SK-N-SH (cell line): ENCODE measurements at regions not wholly inside any gene's neighbourhood (a gene's known extent, or its start where the extent isn't known, plus 50 kb on each side); places are given as distances from the start of the nearest gene placed in this dataset.

Experiments used
- CTCF ChIA-PET: fragments of 300-600, 350-600 bp; formaldehyde crosslinking; extraction: SDS; loops from one replicate; lab custom pipeline; 2021; lab: Yijun Ruan, JAX
- POLR2A ChIA-PET: fragments of 350-600 bp; sonication (Branson Sonifier 250); formaldehyde crosslinking; extraction: SDS; loops from one replicate; lab custom pipeline; 2020; ENCODE audit warnings: antibody characterized with exemption, inconsistent platforms; lab: Yijun Ruan, JAX
- DNase-seq: peaks from one replicate; pipeline ENCODE4 v3.0.0; 2012
- H2AFZ ChIP-seq: fragments of 200-600 bp; sonication (generic); 2 replicates; pipeline ENCODE4 v1.8.1; 2016; ENCODE audit warnings: antibody characterized with exemption, mild to moderate bottlenecking, low read depth
- H3F3A ChIP-seq: fragments of 200-600 bp; sonication (generic); replicated peaks from 2 replicates; pipeline ENCODE3; 2016; ENCODE audit warnings: antibody characterized with exemption, mild to moderate bottlenecking; ENCODE audit not compliant: insufficient read depth
- H3K27ac ChIP-seq, 2 experiments: fragments of 200-500 bp in 1 of 2; fragments of 200-600 bp in 1 of 2; sonication (Bioruptor generic) in 1 of 2; sonication (generic), shearing (Covaris generic) in 1 of 2; 2 replicates each; pipeline versions ENCODE4 v1.5.1 to v1.6.1; 2014 to 2016; ENCODE audit warnings: low read depth in 2 of 2, inconsistent platforms in 1 of 2, low read length in 1 of 2, mild to moderate bottlenecking in 1 of 2, mixed read lengths in 1 of 2
- H3K27me3 ChIP-seq: fragments of 200-600 bp; sonication (generic), shearing (Covaris generic); 2 replicates; pipeline ENCODE4 v1.6.1; 2016; ENCODE audit warnings: mixed run types; ENCODE audit not compliant: insufficient read depth
- H3K36me3 ChIP-seq, 2 experiments: fragments of 200-500 bp in 1 of 2; fragments of 200-600 bp in 1 of 2; sonication (Bioruptor generic) in 1 of 2; sonication (generic) in 1 of 2; replicated peaks in 1 of 2; 2 replicates each; pipeline versions ENCODE3 to v1.5.1; 2014 to 2016; ENCODE audit warnings: low read length in 1 of 2, mild to moderate bottlenecking in 1 of 2; ENCODE audit not compliant: insufficient read depth in 2 of 2, control insufficient read depth in 1 of 2
- H3K4me1 ChIP-seq, 2 experiments: fragments of 200-500 bp in 1 of 2; fragments of 200-600 bp in 1 of 2; sonication (Bioruptor generic) in 1 of 2; sonication (generic), shearing (Covaris generic) in 1 of 2; 2 replicates each; pipeline versions ENCODE4 v1.5.1 to v1.6.1; 2014 to 2016; ENCODE audit warnings: low read depth in 1 of 2, low read length in 1 of 2, mixed run types in 1 of 2; ENCODE audit not compliant: insufficient read depth in 2 of 2, control insufficient read depth in 1 of 2
- H3K4me2 ChIP-seq: fragments of 200-600 bp; sonication (generic), shearing (Covaris generic); 2 replicates; pipeline ENCODE4 v1.6.1; 2017; ENCODE audit warnings: mixed run types
- H3K4me3 ChIP-seq, 2 experiments: fragments of 200-500 bp in 1 of 2; fragments of 200-600 bp in 1 of 2; sonication (Bioruptor generic) in 1 of 2; sonication (generic), shearing (Covaris generic) in 1 of 2; 2 replicates each; pipeline versions ENCODE4 v1.5.1 to v1.8.1; 2014 to 2016; ENCODE audit warnings: low read depth in 2 of 2, inconsistent platforms in 1 of 2, low read length in 1 of 2, mild to moderate bottlenecking in 1 of 2, mixed read lengths in 1 of 2, moderate library complexity in 1 of 2
- H3K79me2 ChIP-seq: fragments of 200-600 bp; sonication (generic); 2 replicates; pipeline ENCODE4 v1.8.1; 2017; ENCODE audit warnings: mild to moderate bottlenecking; ENCODE audit not compliant: insufficient read depth
- H3K9ac ChIP-seq: fragments of 200-600 bp; sonication (generic); 2 replicates; pipeline ENCODE4 v1.6.1; 2017; ENCODE audit warnings: mixed run types
- H3K9me2 ChIP-seq: fragments of 200-600 bp; sonication (generic); 2 replicates; pipeline ENCODE4 v1.6.1; 2017; ENCODE audit warnings: mixed run types
- H3K9me3 ChIP-seq: fragments of 200-600 bp; sonication (generic); 2 replicates; pipeline ENCODE4 v1.6.1; 2017; ENCODE audit warnings: mixed run types, mild to moderate bottlenecking, moderate library complexity
- H4K20me1 ChIP-seq: fragments of 200-600 bp; sonication (generic); 2 replicates; pipeline ENCODE4 v1.6.1; 2017; ENCODE audit warnings: mild to moderate bottlenecking, mixed run types; ENCODE audit not compliant: insufficient read depth
- CHD2 ChIP-seq: fragments of 150-350 bp; IDR thresholded peaks from 2 replicates; pipeline ENCODE4 v1.6.1; 2018; ENCODE audit warnings: low read length; ENCODE audit not compliant: partially characterized antibody
- CTCF ChIP-seq: fragments of 200-600 bp; sonication (generic); IDR thresholded peaks from 2 replicates; pipeline ENCODE4 v1.6.1; 2017; ENCODE audit warnings: antibody characterized with exemption, mild to moderate bottlenecking, moderate library complexity
- ELF1 ChIP-seq: IDR thresholded peaks from 2 replicates; pipeline ENCODE4 v1.4.0; 2012
- EP300 ChIP-seq, 2 experiments: IDR thresholded peaks; 2 replicates each; pipeline versions ENCODE4 v1.4.0 to v1.6.1; 2012; ENCODE audit warnings: borderline replicate concordance in 1 of 2, low read depth in 1 of 2, low read length in 1 of 2
- EZH2phosphoT487 ChIP-seq: fragments of 200-600 bp; sonication (generic); IDR thresholded peaks from 2 replicates; pipeline ENCODE4 v1.6.1; 2017; ENCODE audit warnings: low read depth, mixed run types, mild to moderate bottlenecking, antibody characterized with exemption, moderate library complexity, borderline replicate concordance
- FOXJ3 ChIP-seq: sonication (generic); formaldehyde crosslinking; IDR thresholded peaks from 2 replicates; pipeline ENCODE4 v1.5.1; 2020; ENCODE audit warnings: mild to moderate bottlenecking, missing genetic modification reagents
- FOXM1 ChIP-seq: IDR thresholded peaks from 2 replicates; pipeline ENCODE4 v1.4.0; 2012; ENCODE audit warnings: low read depth, mild to moderate bottlenecking
- MAX ChIP-seq: IDR thresholded peaks from 2 replicates; pipeline ENCODE4 v1.4.0; 2012; ENCODE audit warnings: low read depth
- NFIC ChIP-seq: IDR thresholded peaks from 2 replicates; pipeline ENCODE4 v1.4.0; 2012; ENCODE audit warnings: borderline replicate concordance
- NRF1 ChIP-seq: IDR thresholded peaks from 2 replicates; pipeline ENCODE4 v1.6.1; 2012; ENCODE audit warnings: low read depth, mild to moderate bottlenecking, low read length
- RXRA ChIP-seq: IDR thresholded peaks from 2 replicates; pipeline ENCODE4 v1.4.0; 2012; ENCODE audit warnings: low read depth, mild to moderate bottlenecking, borderline replicate concordance
- SMC3 ChIP-seq: IDR thresholded peaks from 2 replicates; pipeline ENCODE4 v1.6.1; 2012; ENCODE audit warnings: low read depth, low read length, improper control_type of control experiment
- TAF1 ChIP-seq: IDR thresholded peaks from 2 replicates; pipeline ENCODE4 v1.6.1; 2012; ENCODE audit warnings: low read depth, mild to moderate bottlenecking, low read length, moderate library complexity, borderline replicate concordance
- TCF12 ChIP-seq: IDR thresholded peaks from 2 replicates; pipeline ENCODE4 v1.4.0; 2012
- WGBS: methylation state at CpG from one replicate; pipeline ENCODE4 v1.1.6; 2017; ENCODE audit warnings: low lambda C conversion rate; 5-methylcytosine and 5-hydroxymethylcytosine counted together

GRCh38 chr5:23332650-23333251 is 174.7 kb upstream of the PRDM9 start:
- Histone ChIP-seq H3F3A (no peaks in the 10 kb centered on the region), H3K27ac (no peak overlapping the region), H2AFZ (no peak overlapping the region), H4K20me1 (no peaks in the 10 kb centered on the region), H3K9me2 (no peaks in the 10 kb centered on the region), H3K4me1 (no peaks in the 10 kb centered on the region), H3K4me2 (no peak overlapping the region), H3K36me3 (no peaks in the 10 kb centered on the region), H3K9me3 (no peaks in the 10 kb centered on the region), H3K27me3 (no peaks in the 10 kb centered on the region), H3K4me3 (no peak overlapping the region), H3K79me2 (no peaks in the 10 kb centered on the region), H3K9ac (no peak overlapping the region)
- TF ChIP-seq FOXJ3 (no peak), CTCF (peak; percentile 49)
- CTCF ChIA-PET, result no interaction called here
- POLR2A ChIA-PET, result no interaction called here
- DNase-seq, result peak; percentile 1
- WGBS, result 0% methylated on average over 1 of the region's 1 CpG

- 3% methylated on average over 3 of the region's 3 CpGs for WGBS
- Histone ChIP-seq H3F3A (no peaks in the 10 kb centered on the region), H3K9ac (no peak overlapping the region), H4K20me1 (no peaks in the 10 kb centered on the region), H3K4me2 (no peak overlapping the region), H3K4me3 (no peak overlapping the region), H2AFZ (no peak overlapping the region), H3K4me1 (no peaks in the 10 kb centered on the region), H3K9me2 (no peaks in the 10 kb centered on the region), H3K27ac (no peak overlapping the region), H3K36me3 (no peaks in the 10 kb centered on the region), H3K27me3 (no peaks in the 10 kb centered on the region), H3K79me2 (no peaks in the 10 kb centered on the region), H3K9me3 (no peaks in the 10 kb centered on the region)
- ChIA-PET CTCF (no interaction called here), POLR2A (no interaction called here)
- no peak for DNase-seq
- TF ChIP-seq TCF12 (no peak), FOXM1 (no peak), EZH2phosphoT487 (no peak), TAF1 (no peak), EP300 (IDR thresholded peaks at IDR 0.05; ENCODE audit: borderline replicate concordance in 1 of 2, low read depth in 1 of 2, low read length in 1 of 2) (no peak), CHD2 (no peak), ELF1 (no peak), RXRA (no peak), NFIC (no peak)
Measured at GRCh38 chr5:23330726-23331125, 176.7 kb upstream of the PRDM9 start.

GRCh38 chr5:23319901-23320300 is 187.5 kb upstream of the PRDM9 start:
- no peaks in the 10 kb centered on the region for H3F3A ChIP-seq
- no peaks in the 10 kb centered on the region for H3K27me3 ChIP-seq
- no peak overlapping the region for H3K9ac ChIP-seq
- H2AFZ ChIP-seq, result no peak overlapping the region
- H3K4me2 ChIP-seq, result no peak overlapping the region
- H3K36me3 ChIP-seq, result no peaks in the 10 kb centered on the region
- POLR2A ChIA-PET, result no interaction called here
- no peaks in the 10 kb centered on the region for H3K9me3 ChIP-seq
- no peak for TF ChIP-seq NRF1
- TF ChIP-seq SMC3, result no peak
- no peak for TF ChIP-seq MAX
- no peaks in the 10 kb centered on the region for H3K79me2 ChIP-seq
- no peaks in the 10 kb centered on the region for H4K20me1 ChIP-seq
- no peaks in the 10 kb centered on the region for H3K4me1 ChIP-seq
- H3K9me2 ChIP-seq, result no peaks in the 10 kb centered on the region
- WGBS, result 10% methylated on average over 3 of the region's 3 CpGs
- no peak for DNase-seq
- no peak overlapping the region for H3K27ac ChIP-seq
- H3K4me3 ChIP-seq, result no peak overlapping the region
- CTCF ChIA-PET, result no interaction called here
